Muscle layer of colon (tissue), 2 donors: ENCODE measurements at regions not wholly inside any gene's neighbourhood (a gene's known extent, or its start where the extent isn't known, plus 50 kb on each side); places are given as distances from the start of the nearest gene placed in this dataset.
A peak's percentile ranks its signal among the peaks of the same experiment; 100 is the strongest.
"Not testable (repeated sequence)": the region's sequence is repeated elsewhere in the genome, so short reads cannot be mapped to it uniquely, and the experiment has no call there.

Experiments used
- H3K27ac ChIP-seq: one replicate; pipeline ENCODE4 v1.7.0; 2013; ENCODE audit warnings: low read depth, mild to moderate bottlenecking, low read length, moderate library complexity
- H3K27me3 ChIP-seq, 2 donors: one replicate each; pipeline ENCODE4 v1.7.0; 2013; ENCODE audit warnings: low read length in 2 of 2, mild to moderate bottlenecking in 2 of 2; ENCODE audit not compliant: insufficient read depth in 2 of 2, control insufficient read depth in 1 of 2
- H3K36me3 ChIP-seq: one replicate; pipeline ENCODE4 v1.7.0; 2013; ENCODE audit warnings: mild to moderate bottlenecking, low read length; ENCODE audit not compliant: insufficient read depth
- H3K4me1 ChIP-seq: one replicate; pipeline ENCODE4 v1.7.0; 2013; ENCODE audit warnings: mild to moderate bottlenecking, low read length; ENCODE audit not compliant: insufficient read depth
- H3K4me3 ChIP-seq, 2 donors: one replicate each; pipeline ENCODE4 v1.7.0; 2013; ENCODE audit warnings: low read length in 2 of 2, low read depth in 1 of 2, mild to moderate bottlenecking in 1 of 2, moderate library complexity in 1 of 2
- H3K9ac ChIP-seq: one replicate; pipeline ENCODE4 v1.7.0; 2013; ENCODE audit warnings: low read length
- H3K9me3 ChIP-seq: one replicate; pipeline ENCODE4 v1.7.0; 2013; ENCODE audit warnings: mild to moderate bottlenecking, low read length
- donor health status: abdominal sarcoma.
- donor health status: Adenocarcinoma of cecum.

DNA sequence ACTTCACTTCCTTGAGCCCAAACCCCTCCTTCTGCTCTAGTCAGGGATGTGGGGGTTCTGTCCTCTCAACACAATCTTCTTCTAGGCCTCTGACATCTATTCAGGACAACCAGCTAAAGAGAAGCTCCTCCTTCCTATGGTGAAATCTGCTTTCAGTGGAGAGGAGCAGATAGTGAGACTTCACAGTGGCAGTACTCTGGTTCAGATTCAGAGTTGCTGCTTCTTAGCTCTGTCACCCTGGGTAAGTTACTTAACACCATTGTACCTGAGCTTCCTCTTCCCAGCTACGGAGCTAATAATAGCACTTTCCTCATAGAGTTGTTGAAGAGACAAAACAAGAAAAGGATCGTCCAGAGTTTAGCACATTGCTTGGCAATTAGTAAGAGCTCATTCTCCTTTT lies 77.3 kb upstream of the LARP1 start:
- Histone ChIP-seq H3K4me3 (no peak overlapping the region), H3K9ac (no peak overlapping the region), H3K9me3 (no peaks in the 10 kb centered on the region), H3K4me1 (no peaks in the 10 kb centered on the region), H3K27ac (no peak overlapping the region), H3K27me3 (no peaks in the 10 kb centered on the region), H3K36me3 (no peaks in the 10 kb centered on the region)

DNA sequence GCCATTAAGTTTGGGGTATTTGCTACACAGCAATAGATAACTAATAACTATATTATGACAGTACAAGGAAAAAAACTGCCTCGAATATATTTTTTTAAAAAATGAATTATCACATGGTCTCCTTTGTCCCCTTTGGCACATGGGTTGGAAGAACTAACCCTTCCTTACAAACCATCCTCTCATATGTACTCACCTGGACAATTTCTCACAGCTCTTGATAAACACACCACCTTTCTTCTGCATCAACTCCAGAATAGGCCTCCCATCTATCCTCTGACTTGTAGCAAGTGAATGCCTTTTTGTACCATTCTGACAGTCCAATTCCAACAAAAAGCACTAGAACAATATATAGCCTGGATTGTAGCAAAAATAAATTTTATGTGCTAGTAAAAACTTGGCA lies 78.7 kb upstream of the LARP1 start:
- no peaks in the 10 kb centered on the region for H3K36me3 ChIP-seq
- no peaks in the 10 kb centered on the region for H3K27me3 ChIP-seq
- H3K27ac ChIP-seq, result no peak overlapping the region
- H3K9me3 ChIP-seq, result no peaks in the 10 kb centered on the region
- no peak overlapping the region for H3K4me3 ChIP-seq
- H3K4me1 ChIP-seq, result no peaks in the 10 kb centered on the region
- no peak overlapping the region for H3K9ac ChIP-seq

DNA sequence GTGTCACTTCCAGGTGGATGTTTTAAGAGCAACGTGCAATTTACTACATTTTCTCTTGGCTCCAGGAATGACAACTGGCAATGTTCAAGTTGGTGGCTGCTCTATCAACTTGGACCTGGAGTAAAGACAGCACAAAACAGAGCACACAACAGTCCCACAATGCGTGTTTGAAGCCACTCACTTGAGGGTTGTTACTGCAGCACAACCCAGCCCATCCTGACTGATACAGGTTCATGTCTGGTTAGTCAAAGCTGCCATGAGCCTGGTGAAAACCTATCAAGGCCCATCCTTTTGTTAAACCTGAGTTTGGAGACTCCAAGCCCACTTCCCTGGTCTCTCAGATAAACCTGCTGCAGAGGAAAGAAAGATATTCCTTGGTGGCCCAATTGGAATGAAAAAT lies 81.1 kb upstream of the LARP1 start:
- no peak overlapping the region for H3K27ac ChIP-seq
- no peaks in the 10 kb centered on the region for H3K36me3 ChIP-seq
- H3K4me3 ChIP-seq, result no peak overlapping the region
- H3K9ac ChIP-seq, result no peak overlapping the region
- H3K27me3 ChIP-seq, result no peaks in the 10 kb centered on the region
- no peaks in the 10 kb centered on the region for H3K4me1 ChIP-seq
- H3K9me3 ChIP-seq, result no peaks in the 10 kb centered on the region

DNA sequence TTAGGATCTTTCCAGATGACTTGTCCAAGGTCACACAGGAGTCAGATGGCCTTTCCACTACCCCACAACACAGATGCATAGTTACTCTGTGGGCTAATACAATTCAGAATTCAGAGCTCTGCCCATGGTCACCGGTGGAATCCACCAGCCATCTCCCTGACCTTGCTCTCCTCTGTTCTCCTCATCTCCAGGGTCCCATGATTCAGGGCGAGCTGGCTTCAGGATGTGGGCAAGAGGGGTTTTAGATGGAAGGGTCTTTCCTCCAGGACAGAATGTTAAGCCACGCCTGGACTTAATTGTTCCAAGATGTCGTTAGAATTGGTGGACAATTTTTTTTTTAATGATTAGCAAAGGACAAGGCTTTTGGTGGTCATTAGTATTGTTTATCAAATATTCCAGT lies 81.7 kb upstream of the LARP1 start:
- H3K27ac ChIP-seq, result no peak overlapping the region
- no peak overlapping the region for H3K4me3 ChIP-seq
- H3K4me1 ChIP-seq, result no peaks in the 10 kb centered on the region
- no peaks in the 10 kb centered on the region for H3K9me3 ChIP-seq
- H3K36me3 ChIP-seq, result no peaks in the 10 kb centered on the region
- no peak overlapping the region for H3K9ac ChIP-seq
- no peaks in the 10 kb centered on the region for H3K27me3 ChIP-seq

DNA sequence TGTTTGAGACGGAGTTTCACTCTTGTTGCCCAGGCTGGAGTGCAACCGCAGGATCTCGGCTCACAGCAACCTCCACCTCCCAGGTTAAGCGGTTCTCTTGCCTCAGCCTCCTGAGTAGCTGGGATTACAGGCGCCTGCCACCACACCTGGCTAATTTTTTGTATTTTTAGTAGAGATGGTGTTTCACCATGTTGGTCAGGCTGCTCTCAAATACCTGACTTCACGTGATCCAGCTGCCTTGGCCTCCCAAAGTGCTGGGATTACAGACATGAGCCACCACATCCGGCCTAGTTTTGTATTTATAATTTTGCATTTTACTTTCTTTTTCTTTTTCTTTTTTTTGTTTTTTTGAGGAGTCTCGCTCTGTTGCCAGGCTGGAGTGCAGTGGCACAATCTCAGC lies 85.3 kb upstream of the LARP1 start:
- H3K9ac ChIP-seq, H3K9me3 ChIP-seq, H3K36me3 ChIP-seq, H3K4me3 ChIP-seq, H3K27me3 ChIP-seq, H3K4me1 ChIP-seq, H3K27ac ChIP-seq: not testable (repeated sequence)

- Histone ChIP-seq H3K4me3 (no peak overlapping the region), H3K9me3 (no peaks in the 10 kb centered on the region), H3K9ac (no peak overlapping the region), H3K27ac (no peak overlapping the region), H3K4me1 (no peaks in the 10 kb centered on the region), H3K27me3 (no peaks in the 10 kb centered on the region), H3K36me3 (no peaks in the 10 kb centered on the region)
Measured at GRCh38 chr5:154669402-154669801, 85.8 kb upstream of the LARP1 start.

DNA sequence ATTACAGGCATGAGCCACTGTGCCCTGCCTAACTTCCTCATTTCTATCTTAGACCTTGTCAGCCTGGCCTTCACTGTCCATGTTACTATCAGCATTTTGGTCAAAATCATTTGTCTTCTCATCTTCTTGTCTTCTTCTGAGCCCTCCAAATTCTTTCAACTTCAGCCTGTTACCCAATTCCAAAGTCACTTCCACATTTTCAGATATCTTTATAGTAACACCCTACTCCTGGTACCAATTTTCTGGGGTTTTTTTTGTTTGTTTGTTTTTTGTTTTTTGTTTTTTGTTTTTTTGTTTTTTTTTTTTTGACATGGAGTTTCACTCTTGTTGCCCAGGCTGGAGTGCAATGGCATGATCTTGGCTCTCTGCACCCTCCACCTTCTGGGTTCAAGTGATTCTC lies 90.3 kb upstream of the LARP1 start:
- no peaks in the 10 kb centered on the region for H3K27me3 ChIP-seq
- no peak overlapping the region for H3K9ac ChIP-seq
- no peak overlapping the region for H3K4me3 ChIP-seq
- H3K36me3 ChIP-seq, result no peaks in the 10 kb centered on the region
- no peaks in the 10 kb centered on the region for H3K4me1 ChIP-seq
- no peaks in the 10 kb centered on the region for H3K9me3 ChIP-seq
- H3K27ac ChIP-seq, result no peak overlapping the region

- H3K36me3 ChIP-seq, result no peaks in the 10 kb centered on the region
- no peaks in the 10 kb centered on the region for H3K9me3 ChIP-seq
- no peak overlapping the region for H3K4me3 ChIP-seq
- H3K9ac ChIP-seq, result no peak overlapping the region
- H3K4me1 ChIP-seq, result no peaks in the 10 kb centered on the region
- H3K27me3 ChIP-seq, result no peaks in the 10 kb centered on the region
- no peak overlapping the region for H3K27ac ChIP-seq
Measured at GRCh38 chr5:154663424-154663823, 91.8 kb upstream of the LARP1 start.

- Histone ChIP-seq H3K27ac (no peak overlapping the region), H3K27me3 (no peaks in the 10 kb centered on the region), H3K9me3 (no peaks in the 10 kb centered on the region), H3K4me3 (peak overlapping the region in 1 of 2 donors; percentile 42), H3K36me3 (no peaks in the 10 kb centered on the region), H3K9ac (no peak overlapping the region), H3K4me1 (peaks cover 5% of the 10 kb centered on the region)
Measured at GRCh38 chr5:154654486-154655371, 100.4 kb upstream of the LARP1 start.

DNA sequence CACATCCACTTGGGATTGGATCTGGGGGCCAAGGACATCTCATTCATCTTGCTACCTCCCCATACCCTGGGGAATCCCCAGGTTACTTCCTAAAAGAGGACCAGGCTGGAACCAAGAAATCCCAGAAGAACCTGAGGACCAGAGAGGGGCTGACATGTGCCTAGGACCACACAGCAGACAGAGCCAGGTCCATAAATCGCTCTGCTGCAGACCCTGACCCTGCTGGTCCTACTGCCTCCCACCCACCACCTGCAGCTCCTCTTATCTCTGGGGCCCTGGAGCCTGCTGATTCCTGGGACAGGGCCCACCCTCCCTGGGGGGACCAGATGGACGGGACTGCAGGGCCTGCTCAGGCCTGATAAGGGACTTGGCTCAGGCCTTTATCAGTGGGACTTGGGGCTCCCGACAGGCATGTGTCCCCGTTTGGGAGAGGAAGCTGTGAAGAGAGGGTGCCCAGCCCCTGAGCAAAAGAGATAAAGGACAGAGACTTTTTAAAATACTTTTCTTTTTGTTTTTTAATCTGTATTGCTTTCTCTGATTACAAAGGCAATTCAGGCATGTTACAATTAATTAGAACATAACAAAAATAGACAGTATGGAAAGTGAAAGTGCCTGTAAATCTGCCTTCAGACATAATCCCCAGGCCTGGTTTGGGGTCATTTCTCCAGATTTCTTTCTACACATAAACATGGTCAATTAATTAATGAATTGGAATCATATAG lies 101.3 kb upstream of the LARP1 start:
- no peak overlapping the region for H3K9ac ChIP-seq
- no peaks in the 10 kb centered on the region for H3K36me3 ChIP-seq
- no peak overlapping the region for H3K27ac ChIP-seq
- peaks cover 5% of the 10 kb centered on the region for H3K4me1 ChIP-seq
- no peaks in the 10 kb centered on the region for H3K9me3 ChIP-seq
- H3K27me3 ChIP-seq, result no peaks in the 10 kb centered on the region
- peak overlapping the region in 1 of 2 donors; percentile 42 for H3K4me3 ChIP-seq

GRCh38 chr5:154653418-154653763 lies 101.8 kb upstream of the LARP1 start:
- Histone ChIP-seq H3K27me3 (no peaks in the 10 kb centered on the region), H3K4me3 (no peak overlapping the region), H3K9me3 (no peaks in the 10 kb centered on the region), H3K36me3 (no peaks in the 10 kb centered on the region), H3K4me1 (peaks cover 5% of the 10 kb centered on the region), H3K27ac (no peak overlapping the region), H3K9ac (no peak overlapping the region)
